ENCODE measurements at regions not wholly inside any gene's neighbourhood (a gene's known extent, or its start where the extent isn't known, plus 50 kb on each side); places are given as distances from the start of the nearest gene placed in this dataset.

GRCh38 chr14:61191733-61192132, 89.4 kb downstream of the TMEM30B start:
- Histone ChIP-seq H3K4me3 (ENCODE audit: low read depth, low read length) (no peak overlapping the region), H3K27me3 (ENCODE audit: insufficient read depth, low read depth, severe bottlenecking) (no peaks in the 10 kb centered on the region), H3K9me3 (ENCODE audit: severe bottlenecking) (peaks cover 6% of the 10 kb centered on the region), H3K36me3 (no peaks in the 10 kb centered on the region), H3K27ac (no peak overlapping the region)
- no peak for DNase-seq
- TF ChIP-seq CTCF (IDR thresholded peaks at IDR 0.05; ENCODE audit: low read depth, low read length): no peak

GRCh38 chr14:61190341-61190740, 90.8 kb downstream of the TMEM30B start:
- no peak overlapping the region for H3K27ac ChIP-seq
- TF ChIP-seq CTCF (IDR thresholded peaks at IDR 0.05; ENCODE audit: low read depth, low read length): no peak
- DNase-seq: no peak
- no peaks in the 10 kb centered on the region for H3K27me3 ChIP-seq (ENCODE audit: insufficient read depth, low read depth, severe bottlenecking)
- H3K9me3 ChIP-seq (ENCODE audit: severe bottlenecking): no peaks in the 10 kb centered on the region
- H3K36me3 ChIP-seq: no peaks in the 10 kb centered on the region
- H3K4me3 ChIP-seq (ENCODE audit: low read depth, low read length): no peak overlapping the region

GRCh38 chr14:61188978-61189808, 91.9 kb downstream of the TMEM30B start:
- H3K9me3 ChIP-seq (ENCODE audit: severe bottlenecking): no peaks in the 10 kb centered on the region
- no peak overlapping the region for H3K4me3 ChIP-seq (ENCODE audit: low read depth, low read length)
- H3K27ac ChIP-seq: no peak overlapping the region
- DNase-seq: no peak
- no peak for TF ChIP-seq CTCF (IDR thresholded peaks at IDR 0.05; ENCODE audit: low read depth, low read length)
- no peaks in the 10 kb centered on the region for H3K36me3 ChIP-seq
- H3K27me3 ChIP-seq (ENCODE audit: insufficient read depth, low read depth, severe bottlenecking): no peaks in the 10 kb centered on the region

GRCh38 chr14:61188196-61188595, 92.9 kb downstream of the TMEM30B start:
- no peak for TF ChIP-seq CTCF (IDR thresholded peaks at IDR 0.05; ENCODE audit: low read depth, low read length)

GRCh38 chr14:61187196-61187905, 93.8 kb downstream of the TMEM30B start:
- no peaks in the 10 kb centered on the region for H3K27me3 ChIP-seq (ENCODE audit: insufficient read depth, low read depth, severe bottlenecking)
- H3K27ac ChIP-seq: no peak overlapping the region
- H3K9me3 ChIP-seq (ENCODE audit: severe bottlenecking): no peaks in the 10 kb centered on the region
- DNase-seq: no peak
- H3K4me3 ChIP-seq (ENCODE audit: low read depth, low read length): no peak overlapping the region
- TF ChIP-seq CTCF (IDR thresholded peaks at IDR 0.05; ENCODE audit: low read depth, low read length): no peak
- no peaks in the 10 kb centered on the region for H3K36me3 ChIP-seq

More at GRCh38 chr14:61188196-61188595, 92.9 kb downstream of the TMEM30B start:
- Histone ChIP-seq H3K36me3 (no peaks in the 10 kb centered on the region), H3K27me3 (ENCODE audit: insufficient read depth, low read depth, severe bottlenecking) (no peaks in the 10 kb centered on the region), H3K4me3 (ENCODE audit: low read depth, low read length) (no peak overlapping the region), H3K27ac (no peak overlapping the region), H3K9me3 (ENCODE audit: severe bottlenecking) (no peaks in the 10 kb centered on the region)
- DNase-seq: no peak
